Spleen (tissue), 11 donors: ENCODE measurements at regions not wholly inside any gene's neighbourhood (a gene's known extent, or its start where the extent isn't known, plus 50 kb on each side); places are given as distances from the start of the nearest gene placed in this dataset.

Source experiments
- DNase-seq: peaks from one replicate; pipeline ENCODE4 v3.0.0-alpha.2; 2020
- H3K27ac ChIP-seq, 8 donors: fragments of 200-600 bp; sonication (generic) in 7 of 8; 1 replicate in 4 of 8; 2 replicates in 4 of 8; pipeline versions ENCODE4 v1.5.0 to v1.8.0; 2016 to 2021; ENCODE audit warnings: inconsistent platforms in 4 of 8, mild to moderate bottlenecking in 4 of 8, moderate library complexity in 1 of 8
- H3K27me3 ChIP-seq, 7 donors: fragments of 200-600 bp; sonication (generic) in 6 of 7; replicated peaks in 1 of 7; 1 replicate in 4 of 7; 2 replicates in 3 of 7; pipeline versions ENCODE4 v1.5.0 to v1.8.0; 2016 to 2021; ENCODE audit warnings: inconsistent platforms in 3 of 7, mild to moderate bottlenecking in 1 of 7
- H3K36me3 ChIP-seq, 6 donors: fragments of 200-600 bp; sonication (generic) in 5 of 6; 1 replicate in 4 of 6; 2 replicates in 2 of 6; pipeline versions ENCODE4 v1.5.0 to v1.8.0; 2016 to 2021; ENCODE audit warnings: inconsistent platforms in 2 of 6
- H3K4me1 ChIP-seq, 6 donors: fragments of 200-600 bp; sonication (generic) in 5 of 6; 1 replicate in 3 of 6; 2 replicates in 3 of 6; pipeline versions ENCODE4 v1.5.0 to v1.8.0; 2016 to 2021; ENCODE audit warnings: inconsistent platforms in 3 of 6
- H3K4me3 ChIP-seq, 8 donors: fragments of 200-600 bp; sonication (generic) in 7 of 8; 1 replicate in 4 of 8; 2 replicates in 4 of 8; pipeline versions ENCODE4 v1.5.0 to v1.8.0; 2016 to 2021; ENCODE audit warnings: inconsistent platforms in 4 of 8, mild to moderate bottlenecking in 4 of 8, moderate library complexity in 2 of 8
- H3K9me3 ChIP-seq, 8 donors: fragments of 200-600 bp; sonication (generic) in 7 of 8; 1 replicate in 4 of 8; 2 replicates in 4 of 8; pipeline versions ENCODE4 v1.5.0 to v1.8.0; 2016 to 2021; ENCODE audit warnings: inconsistent platforms in 4 of 8
- POLR2A ChIP-seq, 3 donors: fragments of 450-650 bp; IDR thresholded peaks; one replicate each; pipeline ENCODE4 v1.5.1; 2017; ENCODE audit warnings: antibody characterized with exemption in 3 of 3, mild to moderate bottlenecking in 1 of 3
- POLR2AphosphoS5 ChIP-seq, 3 donors: sonication (generic); formaldehyde crosslinking; IDR thresholded peaks; one replicate each; pipeline ENCODE4 v1.5.1; 2017; ENCODE audit warnings: antibody characterized with exemption in 3 of 3
- WGBS, 5 donors: extraction: QIAGEN DNeasy Blood & Tissue Kit in 3 of 5; methylation state at CpG; one replicate each; pipeline versions ENCODE4 v1.1.5 to v1.1.7; 2013 to 2018; 5-methylcytosine and 5-hydroxymethylcytosine counted together
- intact Hi-C: fragments of 100-400 bp; cut with DNase I; formaldehyde crosslinking; loops from one replicate; pipeline ENCODE4 v1.15.0; 2023; ENCODE audit warnings: low total_unique reads
- TF ChIP-seq, protein P1 (sequence below), 11 experiments: fragments of 200-600 bp in 7 of 11; fragments of 450-650 bp in 4 of 11; sonication (generic) in 4 of 11; IDR thresholded peaks in 8 of 11; conservative IDR thresholded peaks in 3 of 11; 1 replicate in 7 of 11; 2 replicates in 4 of 11; pipeline versions ENCODE4 v1.4.0 to v1.8.0; 2016 to 2021; ENCODE audit warnings: antibody characterized with exemption in 11 of 11, inconsistent platforms in 4 of 11, mild to moderate bottlenecking in 1 of 11
- donor health status: healthy with polysubstance abuse.
- donor health status: DM: no; HTN: no; CAD: no; lungs with moderate emphysema.
- donor health status: DM: no; HTN: no; CAD: no.
- donor health status: Bipolar disorder and iron deficiency.
- donor health status: healthy.
- donor health status: DM: no; HTN: no; CAD: no.
- donor health status: DM: yes; HTN: yes; CAD: no.

GRCh38 chr9:28056466-28056865 is 483.2 kb upstream of the C9orf72 start:
- Histone ChIP-seq H3K4me1 (no peaks in the 10 kb centered on the region), H3K27me3 (no peaks in the 10 kb centered on the region), H3K36me3 (no peaks in the 10 kb centered on the region), H3K9me3 (peaks cover 0 to 14% (median 0%) of the 10 kb centered on the region in 8 donors), H3K4me3 (no peak overlapping the region), H3K27ac (no peak overlapping the region)
- no peak for TF ChIP-seq POLR2A (IDR thresholded peaks at IDR 0.05)
- no peak for TF ChIP-seq POLR2AphosphoS5 (IDR thresholded peaks at IDR 0.05)
- TF ChIP-seq, protein P1, sequence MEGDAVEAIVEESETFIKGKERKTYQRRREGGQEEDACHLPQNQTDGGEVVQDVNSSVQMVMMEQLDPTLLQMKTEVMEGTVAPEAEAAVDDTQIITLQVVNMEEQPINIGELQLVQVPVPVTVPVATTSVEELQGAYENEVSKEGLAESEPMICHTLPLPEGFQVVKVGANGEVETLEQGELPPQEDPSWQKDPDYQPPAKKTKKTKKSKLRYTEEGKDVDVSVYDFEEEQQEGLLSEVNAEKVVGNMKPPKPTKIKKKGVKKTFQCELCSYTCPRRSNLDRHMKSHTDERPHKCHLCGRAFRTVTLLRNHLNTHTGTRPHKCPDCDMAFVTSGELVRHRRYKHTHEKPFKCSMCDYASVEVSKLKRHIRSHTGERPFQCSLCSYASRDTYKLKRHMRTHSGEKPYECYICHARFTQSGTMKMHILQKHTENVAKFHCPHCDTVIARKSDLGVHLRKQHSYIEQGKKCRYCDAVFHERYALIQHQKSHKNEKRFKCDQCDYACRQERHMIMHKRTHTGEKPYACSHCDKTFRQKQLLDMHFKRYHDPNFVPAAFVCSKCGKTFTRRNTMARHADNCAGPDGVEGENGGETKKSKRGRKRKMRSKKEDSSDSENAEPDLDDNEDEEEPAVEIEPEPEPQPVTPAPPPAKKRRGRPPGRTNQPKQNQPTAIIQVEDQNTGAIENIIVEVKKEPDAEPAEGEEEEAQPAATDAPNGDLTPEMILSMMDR (IDR thresholded peaks at IDR 0.05 in 8 of 11, conservative IDR thresholded peaks at IDR 0.05 in 3 of 11) = no peak
- DNase-seq = no peak
- intact Hi-C loops = no loop called here
- WGBS, 5 donors = 88 to 92% (median 89%) methylated on average over 1 of the region's 1 CpG

- Histone ChIP-seq H3K4me3 (no peak overlapping the region), H3K9me3 (peaks cover 0 to 14% (median 0%) of the 10 kb centered on the region in 8 donors), H3K27me3 (no peaks in the 10 kb centered on the region), H3K36me3 (no peaks in the 10 kb centered on the region), H3K27ac (no peak overlapping the region), H3K4me1 (no peaks in the 10 kb centered on the region)
- intact Hi-C loops = no loop called here
- WGBS, 5 donors = 90 to 98% (median 91%) methylated on average over 8 of the region's 8 CpGs
- no peak for DNase-seq
- no peak for TF ChIP-seq POLR2A (IDR thresholded peaks at IDR 0.05)
- TF ChIP-seq, protein P1 (IDR thresholded peaks at IDR 0.05 in 8 of 11, conservative IDR thresholded peaks at IDR 0.05 in 3 of 11) = no peak
- TF ChIP-seq POLR2AphosphoS5 (IDR thresholded peaks at IDR 0.05) = no peak
Observed at GRCh38 chr9:28059192-28059591, 485.9 kb upstream of the C9orf72 start.

GRCh38 chr9:28064241-28064815 is 491.0 kb upstream of the C9orf72 start:
- 69 to 84% (median 77%) methylated on average over 9 of the region's 9 CpGs for WGBS, 5 donors
- intact Hi-C loops = no loop called here

DNA sequence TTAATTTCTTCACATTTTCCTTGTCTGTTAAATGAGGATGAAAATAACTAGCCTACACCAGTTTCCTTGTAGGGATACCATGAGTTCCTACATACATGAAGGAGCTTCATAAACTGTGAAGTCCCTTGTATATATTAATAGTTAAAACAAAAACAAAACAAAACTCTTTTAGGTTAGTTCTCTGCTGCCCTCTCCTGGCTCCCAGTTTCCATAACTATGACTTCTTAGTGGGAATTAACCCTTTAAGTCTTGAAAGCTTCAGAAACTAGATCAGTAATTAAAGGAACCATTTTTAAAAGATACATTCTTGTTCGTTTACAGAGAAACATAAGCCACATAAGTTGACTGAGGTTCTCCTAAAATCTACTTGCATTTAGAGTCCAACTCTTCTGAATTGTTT is 500.0 kb upstream of the C9orf72 start:
- Histone ChIP-seq H3K4me1 (no peaks in the 10 kb centered on the region), H3K4me3 (no peak overlapping the region), H3K36me3 (no peaks in the 10 kb centered on the region), H3K27me3 (no peaks in the 10 kb centered on the region), H3K27ac (no peak overlapping the region), H3K9me3 (no peaks in the 10 kb centered on the region)
- WGBS, 5 donors = 22 to 33% (median 26%) methylated on average over 1 of the region's 1 CpG
- no peak for TF ChIP-seq POLR2AphosphoS5 (IDR thresholded peaks at IDR 0.05)
- TF ChIP-seq, protein P1 (IDR thresholded peaks at IDR 0.05 in 8 of 11, conservative IDR thresholded peaks at IDR 0.05 in 3 of 11) = peak in 6 of 11 experiments; percentile 15 to 49 (median 42)
- no peak for DNase-seq
- intact Hi-C loops = loop anchor here (10.0 kb wide), 1 partner anchor 58 kb away; no protein-coding TSS in a partner anchor

More at GRCh38 chr9:28064241-28064815, 491.0 kb upstream of the C9orf72 start:
- no peak overlapping the region for H3K4me3 ChIP-seq
- H3K27me3 ChIP-seq = no peaks in the 10 kb centered on the region
- H3K9me3 ChIP-seq = no peaks in the 10 kb centered on the region
- no peak for DNase-seq
- H3K36me3 ChIP-seq = no peaks in the 10 kb centered on the region
- H3K27ac ChIP-seq = no peak overlapping the region
- H3K4me1 ChIP-seq = no peaks in the 10 kb centered on the region
- TF ChIP-seq, protein P1 (IDR thresholded peaks at IDR 0.05 in 8 of 11, conservative IDR thresholded peaks at IDR 0.05 in 3 of 11) = no peak
- TF ChIP-seq POLR2A (IDR thresholded peaks at IDR 0.05) (no peak), POLR2AphosphoS5 (IDR thresholded peaks at IDR 0.05) (no peak)
